22Rv1 (cell line): ENCODE measurements at regions not wholly inside any gene's neighbourhood (a gene's known extent, or its start where the extent isn't known, plus 50 kb on each side); places are given as distances from the start of the nearest gene placed in this dataset.

Experiments used
- CTCF ChIP-seq: fragments of 450-650 bp; IDR thresholded peaks from 2 replicates; pipeline ENCODE4 v1.5.1; 2017; ENCODE audit warnings: mild to moderate bottlenecking
- ZFX ChIP-seq: fragments of 450-650 bp; IDR thresholded peaks from 2 replicates; pipeline ENCODE4 v1.6.1; 2017; ENCODE audit warnings: antibody characterized with exemption, borderline replicate concordance

- TF ChIP-seq CTCF, result no peak
- no peak for TF ChIP-seq ZFX
Observed at GRCh38 chr2:128447538-128447995, 128.9 kb upstream of the HS6ST1 start.
